Large intestine (tissue), 3 donors: ENCODE measurements at regions not wholly inside any gene's neighbourhood (a gene's known extent, or its start where the extent isn't known, plus 50 kb on each side); places are given as distances from the start of the nearest gene placed in this dataset.
"Not testable (repeated sequence)": the region's sequence is repeated elsewhere in the genome, so short reads cannot be mapped to it uniquely, and the experiment has no call there.

Source experiments
- DNase-seq, 2 donors: peaks; one replicate each; pipeline versions ENCODE4 v3.0.0 to v3.0.0-alpha.2; 2013
- H3K27ac ChIP-seq: one replicate; pipeline ENCODE4 v1.5.1; 2013; ENCODE audit warnings: low read length
- H3K27me3 ChIP-seq: 2 replicates; pipeline ENCODE4 v1.6.1; 2013; ENCODE audit warnings: low read length; ENCODE audit not compliant: control insufficient read depth, insufficient read depth
- H3K36me3 ChIP-seq: 2 replicates; pipeline ENCODE4 v1.6.1; 2013; ENCODE audit warnings: low read length; ENCODE audit not compliant: control insufficient read depth, insufficient read depth
- H3K4me1 ChIP-seq: one replicate; pipeline ENCODE4 v1.6.1; 2013; ENCODE audit warnings: low read length; ENCODE audit not compliant: control insufficient read depth, insufficient read depth
- H3K4me3 ChIP-seq: one replicate; pipeline ENCODE4 v1.5.1; 2013; ENCODE audit warnings: low read length
- H3K9me3 ChIP-seq: one replicate; pipeline ENCODE4 v1.6.1; 2013; ENCODE audit warnings: mild to moderate bottlenecking, low read depth, low read length, moderate library complexity; ENCODE audit not compliant: control insufficient read depth
- WGBS: methylation state at CpG from one replicate; pipeline ENCODE4 v1.1.5; 2013; ENCODE audit warnings: low lambda C conversion rate; ENCODE audit not compliant: insufficient coverage; 5-methylcytosine and 5-hydroxymethylcytosine counted together

GRCh38 chr10:9357471-9357870, 1303.0 kb downstream of the GATA3 start:
- no peaks in the 10 kb centered on the region for H3K36me3 ChIP-seq
- no peaks in the 10 kb centered on the region for H3K27me3 ChIP-seq
- H3K9me3 ChIP-seq, result no peaks in the 10 kb centered on the region
- no peak overlapping the region for H3K27ac ChIP-seq
- DNase-seq, result peak in 1 of 2 donors; percentile 6
- 100% methylated on average over 1 of the region's 4 CpGs for WGBS
- no peak overlapping the region for H3K4me3 ChIP-seq
- no peaks in the 10 kb centered on the region for H3K4me1 ChIP-seq

DNA sequence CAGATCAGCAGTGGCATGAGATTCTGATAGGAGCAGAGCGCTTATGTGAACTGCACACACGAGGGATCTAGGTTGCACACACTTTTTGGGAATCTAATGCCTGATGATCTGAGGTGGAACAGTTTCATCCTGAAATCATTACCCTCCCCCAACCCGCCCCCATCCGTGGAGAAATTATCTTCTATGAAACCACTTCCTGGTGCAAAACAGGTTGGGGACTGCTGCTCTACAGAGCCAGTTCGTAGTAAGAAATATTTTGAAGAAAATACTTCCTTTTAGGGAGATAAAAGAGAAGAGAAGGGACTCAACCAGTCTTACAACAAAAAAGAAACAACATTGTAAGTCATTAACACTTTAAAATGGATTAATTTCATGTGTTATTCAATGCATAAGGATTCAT, 1308.2 kb downstream of the GATA3 start:
- H3K4me1 ChIP-seq, result no peaks in the 10 kb centered on the region
- 71% methylated on average over 1 of the region's 5 CpGs for WGBS
- no peaks in the 10 kb centered on the region for H3K27me3 ChIP-seq

GRCh38 chr10:9379183-9379582, 1324.7 kb downstream of the GATA3 start:
- no CpG with 5 or more reads among the region's 15 CpGs for WGBS
- H3K27me3 ChIP-seq, result no peaks in the 10 kb centered on the region
- no peak for DNase-seq

More for the DNA sequence above, 1308.2 kb downstream of the GATA3 start:
- no peak overlapping the region for H3K27ac ChIP-seq
- no peak overlapping the region for H3K4me3 ChIP-seq
- DNase-seq, result no peak
- H3K9me3 ChIP-seq, result no peaks in the 10 kb centered on the region
- H3K36me3 ChIP-seq, result no peaks in the 10 kb centered on the region

DNA sequence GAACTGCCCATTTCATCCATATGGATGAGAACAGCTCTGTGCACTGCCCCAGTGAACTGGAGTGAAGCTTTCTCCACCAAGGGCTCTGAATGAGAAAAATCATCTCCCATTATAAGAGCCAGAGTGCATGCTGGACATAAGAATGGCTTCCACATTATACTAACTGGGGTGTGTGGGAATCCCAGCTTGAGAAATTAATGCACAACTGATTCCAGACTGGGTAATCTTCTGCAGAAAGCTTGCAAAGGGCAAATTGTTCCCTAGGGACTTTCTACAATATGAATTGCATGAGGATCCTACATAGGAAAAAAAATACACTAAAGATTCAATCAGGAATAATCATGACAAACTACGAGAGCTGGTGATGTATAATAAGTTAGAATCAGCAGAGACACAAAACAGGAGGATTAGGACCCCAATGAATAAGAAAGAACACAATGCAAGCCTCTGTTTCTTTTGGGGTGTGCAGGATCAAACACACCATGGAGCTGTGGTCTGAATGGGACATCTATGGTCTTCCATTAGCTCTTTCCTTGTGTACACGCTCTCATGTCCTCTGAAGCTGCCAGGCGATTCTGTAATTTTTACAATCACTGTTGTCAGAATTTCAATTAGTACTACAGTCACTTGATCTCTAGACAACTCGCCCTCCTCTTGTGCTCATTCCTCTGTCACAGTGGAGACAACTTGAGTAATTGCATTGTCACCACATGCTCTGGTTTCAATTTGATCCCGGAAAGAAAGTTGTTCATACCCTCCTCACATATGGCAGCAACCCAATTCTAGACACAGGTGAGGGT, 1327.4 kb downstream of the GATA3 start:
- no peaks in the 10 kb centered on the region for H3K36me3 ChIP-seq
- no CpG with 5 or more reads among the region's 5 CpGs for WGBS
- no peak for DNase-seq

More at GRCh38 chr10:9379183-9379582, 1324.7 kb downstream of the GATA3 start:
- Histone ChIP-seq H3K27ac (no peak overlapping the region), H3K4me3 (no peak overlapping the region), H3K36me3 (no peaks in the 10 kb centered on the region), H3K4me1 (no peaks in the 10 kb centered on the region), H3K9me3 (peaks cover 3% of the 10 kb centered on the region)

GRCh38 chr10:9382533-9382866, 1328.0 kb downstream of the GATA3 start:
- no peak overlapping the region for H3K4me3 ChIP-seq
- H3K36me3 ChIP-seq, result no peaks in the 10 kb centered on the region
- no peaks in the 10 kb centered on the region for H3K27me3 ChIP-seq
- no peak overlapping the region for H3K27ac ChIP-seq
- no peaks in the 10 kb centered on the region for H3K4me1 ChIP-seq
- no peak for DNase-seq
- WGBS, result no CpG with 5 or more reads among the region's 3 CpGs
- peaks cover 3% of the 10 kb centered on the region for H3K9me3 ChIP-seq

More for the DNA sequence above, 1327.4 kb downstream of the GATA3 start:
- Histone ChIP-seq H3K27me3 (no peaks in the 10 kb centered on the region), H3K9me3 (peaks cover 3% of the 10 kb centered on the region), H3K4me3 (no peak overlapping the region), H3K4me1 (no peaks in the 10 kb centered on the region), H3K27ac (no peak overlapping the region)

- Histone ChIP-seq H3K36me3 (no peaks in the 10 kb centered on the region), H3K4me3 (no peak overlapping the region), H3K27ac (no peak overlapping the region), H3K9me3 (peaks cover 4% of the 10 kb centered on the region), H3K27me3 (no peaks in the 10 kb centered on the region), H3K4me1 (no peaks in the 10 kb centered on the region)
- DNase-seq, result no peak
- WGBS, result 100% methylated on average over 2 of the region's 3 CpGs
These were observed 1336.0 kb downstream of the GATA3 start for GRCh38 chr10:9390516-9390915.

DNA sequence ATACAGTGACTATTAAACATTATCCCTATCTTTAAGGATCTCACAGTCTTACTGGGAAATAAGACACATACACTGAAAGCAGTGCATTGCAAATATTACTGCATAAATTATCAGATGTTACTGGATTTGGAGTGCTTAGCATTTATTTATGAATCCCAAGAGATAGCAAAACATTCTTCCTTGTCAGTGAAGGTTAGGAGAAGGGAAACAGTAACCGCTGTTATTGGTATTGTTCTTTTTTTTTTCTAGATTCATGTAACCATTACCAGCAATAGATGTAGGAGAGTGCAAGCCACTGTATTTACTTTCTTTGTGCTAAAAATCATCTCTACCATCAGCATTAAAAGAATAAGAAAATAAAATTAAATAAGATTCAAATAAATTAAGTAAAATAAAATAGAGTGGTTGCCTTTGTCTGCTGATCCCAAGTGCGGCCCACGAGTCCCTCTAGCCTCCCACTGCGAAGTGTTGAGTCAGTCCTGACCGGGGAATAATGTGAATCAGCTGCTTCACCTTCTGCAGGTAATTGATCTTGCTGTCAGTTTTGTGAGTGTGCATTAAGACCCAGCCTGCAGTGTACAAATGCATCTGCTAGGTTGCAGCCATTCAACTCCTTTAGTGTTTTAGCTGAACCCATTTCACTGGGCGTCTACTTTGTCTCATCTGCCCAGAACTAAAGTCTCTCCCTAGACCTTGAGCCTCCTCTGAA, 1344.9 kb downstream of the GATA3 start:
- Histone ChIP-seq H3K27ac (no peak overlapping the region), H3K4me3 (no peak overlapping the region), H3K4me1 (no peaks in the 10 kb centered on the region), H3K36me3 (no peaks in the 10 kb centered on the region), H3K27me3 (no peaks in the 10 kb centered on the region), H3K9me3 (peaks cover 3% of the 10 kb centered on the region)
- WGBS, result 80% methylated on average over 1 of the region's 6 CpGs
- no peak for DNase-seq

GRCh38 chr10:9402067-9402466, 1347.6 kb downstream of the GATA3 start:
- not testable (repeated sequence) for H3K4me1 ChIP-seq, H3K4me3 ChIP-seq, H3K27ac ChIP-seq, H3K27me3 ChIP-seq, H3K9me3 ChIP-seq, H3K36me3 ChIP-seq, DNase-seq
- no CpG with 5 or more reads among the region's 11 CpGs for WGBS

DNA sequence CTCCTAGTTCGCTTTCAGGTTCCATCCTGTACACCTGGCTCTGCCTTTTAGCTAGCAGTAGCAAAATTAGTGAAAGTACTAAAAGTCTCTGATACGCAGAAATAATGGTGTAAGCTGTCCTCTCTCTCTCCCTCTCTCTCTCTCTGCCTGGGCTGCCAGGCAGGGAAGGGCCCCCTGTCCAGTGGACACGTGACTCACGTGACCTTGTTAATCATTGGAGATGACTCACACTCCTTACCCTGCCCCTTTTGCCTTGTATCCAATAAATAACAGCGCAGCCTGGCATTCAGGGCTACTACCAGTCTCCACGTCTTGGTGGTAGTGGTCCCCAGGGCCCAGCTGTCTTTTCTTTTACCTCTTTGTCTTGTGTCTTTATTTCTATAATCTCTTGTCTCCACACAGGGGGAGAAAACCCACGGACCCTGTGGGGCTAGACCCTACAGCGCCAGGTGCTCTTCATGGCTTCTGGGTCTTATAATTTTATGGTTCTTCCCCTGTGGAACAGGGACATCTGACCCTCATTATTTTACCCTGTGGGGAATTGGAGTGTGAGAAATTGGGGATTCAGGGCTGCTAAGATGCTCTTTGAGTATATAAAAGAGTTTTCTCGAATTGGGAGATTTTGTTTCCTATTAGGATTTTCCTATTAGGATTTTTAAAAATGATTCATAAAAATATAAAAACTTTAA, 1348.2 kb downstream of the GATA3 start:
- H3K9me3 ChIP-seq, H3K27me3 ChIP-seq, H3K4me3 ChIP-seq, H3K4me1 ChIP-seq, H3K36me3 ChIP-seq, DNase-seq, H3K27ac ChIP-seq: not testable (repeated sequence)
- 87% methylated on average over 3 of the region's 9 CpGs for WGBS

DNA sequence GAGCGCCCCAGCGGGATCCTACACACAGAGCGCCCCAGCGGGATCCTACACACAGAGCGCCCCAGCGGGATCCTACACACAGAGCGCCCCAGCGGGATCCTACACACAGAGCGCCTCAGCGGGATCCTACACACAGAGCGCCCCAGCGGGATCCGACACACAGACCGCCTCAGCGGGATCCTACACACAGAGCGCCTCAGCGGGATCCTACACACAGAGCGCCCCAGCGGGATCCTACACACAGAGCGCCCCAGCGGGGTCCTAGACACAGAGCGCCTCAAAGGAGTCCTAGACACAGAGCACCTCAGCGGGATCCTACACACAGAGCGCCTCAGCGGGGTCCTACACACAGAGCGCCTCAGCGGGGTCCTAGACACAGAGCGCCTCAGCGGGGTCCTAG, 1352.7 kb downstream of the GATA3 start:
- H3K9me3 ChIP-seq, H3K27me3 ChIP-seq, H3K36me3 ChIP-seq, H3K4me3 ChIP-seq, H3K4me1 ChIP-seq, H3K27ac ChIP-seq: not testable (repeated sequence)
- DNase-seq, result peak in 1 of 2 donors; percentile 1
- no CpG with 5 or more reads among the region's 29 CpGs for WGBS
